HG03521 (cell line): ENCODE measurements at regions not wholly inside any gene's neighbourhood (a gene's known extent, or its start where the extent isn't known, plus 50 kb on each side); places are given as distances from the start of the nearest gene placed in this dataset.

ENCODE experiments used
- ATAC-seq: cut with Tn5 transposase; IDR thresholded peaks from one replicate; pipeline ENCODE4 v1.9.1; 2021; ENCODE audit warnings: mild to moderate bottlenecking, moderate library complexity; ENCODE audit not compliant: unreplicated experiment

DNA sequence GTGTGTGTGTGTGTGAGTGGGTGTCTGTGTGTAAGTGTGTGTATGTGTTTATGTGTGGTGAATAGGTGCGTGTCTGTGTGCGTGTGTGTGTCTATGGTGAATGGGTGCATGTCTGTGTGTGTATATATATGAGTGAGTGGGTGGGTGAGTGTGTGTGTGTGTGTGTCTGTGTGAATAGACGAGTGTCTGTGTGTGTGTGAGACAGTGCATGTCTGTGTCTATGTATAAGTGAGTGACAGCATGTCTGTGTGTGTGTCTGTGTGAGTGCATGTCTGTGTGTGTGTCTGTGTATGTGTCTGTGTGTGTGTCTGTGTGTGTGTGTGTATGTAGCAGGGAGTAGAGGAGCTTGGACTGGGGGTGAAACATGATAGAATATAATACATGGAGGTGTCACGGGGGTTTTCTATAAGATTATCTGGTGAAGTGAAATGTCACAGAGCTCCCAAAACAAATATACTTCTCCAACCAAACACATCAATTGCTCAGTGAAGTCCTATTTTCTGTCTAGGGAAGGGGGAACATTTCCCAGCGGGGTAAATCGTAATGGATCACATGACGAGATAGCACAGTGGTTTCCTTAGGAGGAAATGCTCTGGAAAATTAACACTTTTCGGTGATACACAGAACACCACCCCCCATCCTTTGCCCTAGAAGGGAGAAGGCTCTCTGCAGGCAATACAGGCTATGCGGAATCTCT lies 723.3 kb upstream of the CELF2 start:
- ATAC-seq, result no peak

DNA sequence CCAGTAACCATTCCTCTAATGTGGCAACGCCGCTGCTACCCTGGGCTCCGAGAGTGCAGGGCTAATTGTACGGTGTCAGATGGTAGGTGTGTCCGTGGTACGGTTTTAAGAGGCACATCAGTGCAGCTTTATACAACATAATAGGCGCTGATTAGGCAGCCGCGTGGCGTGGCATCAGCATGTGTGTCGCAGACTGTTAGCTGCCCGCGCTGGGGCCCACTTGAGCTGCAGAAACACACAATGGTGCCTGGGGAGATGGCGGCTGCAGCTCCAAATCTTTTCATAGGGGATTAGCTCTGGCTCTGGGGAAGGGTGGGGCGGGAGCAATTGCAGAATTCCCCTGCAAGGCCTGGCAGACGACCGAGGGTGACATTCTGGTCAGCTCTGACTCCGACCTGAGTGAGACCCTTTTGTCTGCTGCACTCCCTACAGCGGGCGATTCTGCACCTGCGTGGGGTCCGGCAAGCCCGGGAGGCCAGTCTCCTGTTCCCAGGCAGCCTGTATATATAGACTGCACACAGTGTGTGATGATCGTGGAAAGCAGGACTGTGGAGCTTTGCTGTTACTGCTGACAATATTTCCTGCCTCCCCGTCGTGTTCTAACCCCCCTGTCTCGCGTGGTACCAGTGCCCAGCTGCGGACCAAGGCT lies 722.7 kb upstream of the CELF2 start:
- ATAC-seq, result no peak

DNA sequence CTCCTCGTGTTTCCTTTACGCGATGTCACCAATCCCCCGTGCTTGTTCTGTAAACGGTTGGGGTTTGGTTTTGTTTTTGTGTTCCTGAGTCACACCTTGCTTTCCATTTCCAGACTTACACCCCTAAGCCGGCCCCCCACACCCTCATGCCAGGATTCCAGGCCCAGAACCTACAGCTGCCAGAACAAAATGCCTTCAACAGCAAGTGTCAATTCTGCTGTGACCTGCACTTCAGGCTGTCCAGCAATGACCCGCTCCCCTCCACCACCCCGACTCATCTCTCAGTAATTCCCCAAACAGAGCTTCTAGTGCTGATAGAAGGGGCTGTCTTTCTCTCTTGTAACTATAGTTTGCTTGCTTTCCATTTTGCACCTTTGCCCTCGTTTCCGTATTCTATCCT lies 722.1 kb upstream of the CELF2 start:
- no peak for ATAC-seq

DNA sequence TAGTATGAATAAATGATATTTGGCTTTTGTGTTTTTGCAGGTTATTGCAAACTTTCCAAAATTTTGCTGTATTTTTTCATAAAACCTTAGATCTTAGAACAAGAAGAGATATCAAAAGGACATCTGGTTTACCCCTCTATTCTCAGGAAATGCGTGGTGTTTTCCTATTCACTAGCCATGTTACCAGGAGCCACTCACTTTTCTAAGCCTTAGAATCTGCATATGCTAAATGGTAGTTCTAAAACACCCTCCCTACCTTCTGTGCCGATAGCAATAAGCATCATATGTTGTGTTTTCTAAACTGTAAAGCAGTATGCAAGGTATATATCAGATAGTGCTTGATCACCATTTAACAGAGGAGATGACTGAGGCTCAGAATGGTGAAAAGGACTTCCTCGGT lies 715.0 kb upstream of the CELF2 start:
- no peak for ATAC-seq

DNA sequence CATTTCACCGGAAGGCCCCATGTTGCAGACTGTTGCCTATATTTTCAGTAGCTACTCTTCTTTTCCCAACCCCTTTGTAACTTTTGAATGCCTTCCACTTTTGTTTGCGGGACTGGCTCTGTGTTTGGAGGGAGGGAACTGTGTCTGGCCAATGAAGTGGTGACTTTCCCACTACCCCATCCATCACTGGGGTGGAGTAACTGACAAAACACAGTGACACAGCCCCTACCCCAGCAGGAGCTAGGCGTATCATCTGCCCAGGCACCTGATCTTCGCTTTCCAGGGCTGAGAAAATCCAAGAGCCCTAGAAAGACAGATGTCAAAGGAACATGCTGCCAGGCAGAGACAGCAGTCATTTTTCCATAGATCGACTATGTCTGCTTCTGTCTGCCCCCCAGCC lies 710.6 kb upstream of the CELF2 start:
- no peak for ATAC-seq

DNA sequence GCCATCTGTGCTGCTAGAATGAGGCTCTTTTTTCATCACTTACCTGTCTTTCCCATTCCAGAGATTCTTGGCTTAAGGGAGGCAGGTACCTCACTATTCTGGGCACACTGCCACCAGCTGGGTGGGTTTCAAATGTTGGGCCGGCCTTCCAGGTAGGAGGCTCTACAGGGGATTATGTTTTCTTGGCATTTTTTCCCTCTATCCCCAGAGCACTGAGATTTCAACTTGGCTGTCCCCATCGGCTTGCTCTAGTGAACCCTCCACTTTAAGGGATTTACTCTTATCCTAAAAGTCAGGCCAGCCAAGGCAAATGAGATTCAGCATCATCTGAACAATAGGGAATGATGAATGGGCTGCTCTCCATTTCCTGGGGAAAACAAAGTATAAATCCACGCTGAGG lies 710.1 kb upstream of the CELF2 start:
- ATAC-seq, result no peak

DNA sequence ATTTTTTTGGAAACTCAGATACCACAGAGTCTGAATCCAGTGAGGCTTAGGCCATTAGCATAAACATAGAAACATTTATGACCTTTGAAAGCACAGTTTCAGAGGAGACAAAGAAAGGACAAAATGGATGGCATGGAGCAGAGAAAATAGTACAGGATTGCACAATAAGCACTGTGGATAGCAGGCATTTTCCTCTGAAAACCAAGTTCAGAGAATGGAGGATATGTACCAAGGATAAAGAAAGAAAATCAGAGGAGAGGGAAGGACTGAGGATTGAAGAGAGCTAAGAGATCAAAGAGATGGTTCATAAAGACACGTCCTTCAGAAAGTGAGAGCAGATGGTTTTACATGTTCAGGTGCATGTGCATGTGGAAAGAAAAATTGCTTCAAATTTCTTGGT lies 707.2 kb upstream of the CELF2 start:
- no peak for ATAC-seq

DNA sequence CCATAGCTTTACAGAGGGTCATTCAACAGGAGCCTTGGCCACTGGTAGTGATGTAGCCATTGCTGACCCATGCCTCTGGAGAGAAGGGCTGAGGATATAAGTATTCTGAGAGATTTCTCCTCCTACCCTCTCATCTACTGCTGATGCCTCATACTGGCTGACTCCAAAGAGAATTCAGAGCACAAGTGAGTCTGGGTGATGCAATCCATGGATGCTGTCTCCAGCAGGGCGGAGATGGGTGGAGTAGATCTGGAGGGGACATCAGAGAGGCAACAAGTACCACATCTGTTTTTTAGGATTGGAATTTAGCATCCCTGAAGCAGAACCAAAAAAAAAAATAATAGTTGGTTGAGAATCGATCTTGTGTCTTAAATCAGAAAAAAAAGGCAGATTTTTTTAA lies 705.7 kb upstream of the CELF2 start:
- no peak for ATAC-seq

DNA sequence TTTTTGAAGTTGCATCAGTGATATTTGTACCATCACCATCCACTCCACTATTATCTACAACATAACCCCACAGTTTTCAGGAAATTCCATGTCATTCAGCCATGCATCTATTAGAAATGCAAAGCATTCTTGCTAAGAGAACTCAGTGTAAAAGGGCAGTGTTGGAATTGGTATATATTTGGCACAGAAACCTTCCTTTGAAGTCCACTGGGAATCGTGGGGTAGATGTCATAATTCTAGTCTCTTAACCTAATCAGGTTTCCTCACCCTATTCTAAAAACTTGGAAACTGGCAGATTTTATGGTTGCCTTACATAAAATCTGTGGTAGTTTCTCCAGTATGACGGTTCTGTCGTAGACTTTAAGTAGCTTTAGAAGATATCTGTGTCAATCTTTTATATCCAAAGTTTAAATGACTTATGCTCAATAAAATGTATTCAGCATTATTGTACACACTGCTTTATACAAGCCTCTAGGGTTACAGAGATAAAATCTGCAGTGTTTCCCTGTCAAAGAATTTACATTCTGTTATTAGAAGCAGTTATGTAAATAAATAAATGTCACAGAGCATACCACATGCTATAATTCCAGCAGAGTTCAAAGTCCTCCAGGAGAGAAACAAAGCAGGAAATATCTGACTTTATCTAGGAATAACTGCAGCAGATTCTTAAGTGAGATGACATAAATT lies 704.4 kb upstream of the CELF2 start:
- no peak for ATAC-seq

DNA sequence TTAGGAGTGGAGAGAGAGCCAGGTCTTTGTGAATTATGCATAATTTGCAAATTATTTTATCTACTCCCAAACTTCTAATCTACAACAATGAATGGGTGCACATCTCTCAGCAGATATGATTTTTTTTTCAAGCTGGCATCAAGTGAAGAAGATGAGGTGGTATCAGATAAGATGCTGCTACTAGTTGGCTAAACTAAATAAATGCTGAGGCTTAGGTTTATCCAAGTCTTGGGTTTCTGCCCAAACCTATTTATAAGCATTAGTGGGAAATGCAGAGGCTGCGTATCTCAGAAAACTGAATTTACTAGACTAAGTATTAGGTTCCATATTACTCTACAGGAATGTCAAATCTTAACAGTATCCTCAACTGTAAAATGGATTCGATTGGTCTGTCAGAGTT lies 703.0 kb upstream of the CELF2 start:
- ATAC-seq, result no peak

DNA sequence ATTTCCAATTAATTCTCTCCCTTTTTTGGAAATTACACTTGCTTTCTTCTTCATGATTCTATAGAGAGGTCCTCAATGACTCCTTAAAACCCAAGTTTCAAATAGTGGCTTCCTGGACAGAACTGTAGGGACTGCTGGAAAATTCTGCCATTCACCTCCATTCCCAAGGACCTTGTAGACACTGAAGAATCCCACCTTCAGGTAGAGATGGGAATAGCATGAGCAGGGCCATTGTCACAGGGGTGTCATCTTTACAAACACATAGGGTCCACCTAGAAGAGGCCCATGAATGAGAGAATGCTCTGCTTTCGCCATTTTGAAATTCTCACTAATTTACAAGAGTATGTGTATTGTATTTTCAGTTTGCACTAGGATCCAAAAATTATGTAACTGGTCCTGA lies 701.7 kb upstream of the CELF2 start:
- no peak for ATAC-seq

DNA sequence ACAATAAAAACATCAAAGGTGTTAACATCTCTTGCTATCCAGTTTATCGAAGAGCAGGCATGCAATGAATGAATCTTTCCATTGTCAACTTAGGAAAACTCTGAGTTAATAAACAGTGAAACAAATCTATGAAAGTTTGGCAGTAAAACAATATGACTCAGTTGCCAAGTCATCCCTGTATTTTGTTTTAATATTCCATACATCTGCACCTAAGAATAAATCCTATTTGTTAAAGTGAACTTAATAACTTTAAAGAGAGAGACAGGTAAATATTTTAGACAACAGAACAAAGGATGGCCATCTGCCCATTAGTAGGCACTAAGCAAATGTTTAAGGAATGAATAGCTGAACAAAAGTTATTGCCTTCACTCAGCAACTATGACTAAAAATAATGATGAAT lies 700.5 kb upstream of the CELF2 start:
- ATAC-seq, result no peak

DNA sequence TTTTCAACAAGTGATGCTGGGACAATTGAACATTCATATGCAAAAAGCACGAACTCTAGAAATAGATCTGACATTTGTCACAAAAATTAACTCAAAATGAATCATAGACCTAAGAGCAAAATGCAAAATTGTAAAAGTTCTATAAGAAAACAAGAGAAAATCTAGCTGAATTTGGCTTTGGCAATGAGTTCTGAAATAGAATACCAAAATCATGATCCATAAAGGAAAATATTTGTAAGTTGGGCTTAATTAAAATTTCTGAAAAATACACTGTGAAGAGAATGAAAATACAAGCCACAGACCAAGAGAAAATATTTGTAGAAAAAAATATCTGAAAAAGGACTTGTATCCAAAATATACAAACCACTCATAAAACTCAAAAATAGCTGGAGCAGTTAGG lies 698.8 kb upstream of the CELF2 start:
- ATAC-seq, result no peak

DNA sequence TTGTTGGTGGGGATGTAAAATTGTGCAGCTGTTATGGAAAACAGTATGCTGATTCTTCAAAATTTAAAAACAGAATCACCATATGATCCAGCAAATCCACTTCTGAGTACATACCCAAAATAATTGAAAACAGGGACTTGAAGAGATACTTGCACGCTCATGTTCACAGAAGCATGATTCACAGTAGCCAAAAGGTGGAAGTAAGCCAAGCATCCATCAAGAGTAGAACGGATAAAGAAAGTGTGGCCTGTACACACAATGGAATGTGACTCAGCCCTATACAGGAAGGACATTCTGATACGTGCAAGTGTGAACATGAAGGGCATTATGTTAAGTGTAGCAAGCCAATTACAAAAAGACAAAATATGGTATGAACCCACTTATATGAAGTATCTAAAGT lies 696.7 kb upstream of the CELF2 start:
- no peak for ATAC-seq

DNA sequence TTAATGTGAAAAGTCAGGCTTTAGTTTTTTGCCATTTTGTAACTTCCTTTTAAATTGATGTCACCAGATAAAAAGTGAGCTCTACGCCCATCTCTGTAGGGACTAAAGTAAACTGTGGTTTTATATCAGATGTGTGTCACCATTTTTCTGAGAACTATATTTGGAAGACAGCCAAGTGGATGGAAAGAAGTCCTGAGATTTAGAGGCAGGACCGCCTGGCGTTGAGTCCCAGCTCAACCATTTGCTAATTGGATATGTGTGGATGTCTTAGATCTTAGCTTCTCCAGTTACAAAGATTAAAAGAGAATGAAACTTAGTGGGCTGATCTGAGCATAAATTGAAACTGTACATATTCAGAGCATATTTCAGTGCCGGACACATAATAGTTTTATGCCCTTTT lies 691.6 kb upstream of the CELF2 start:
- no peak for ATAC-seq

DNA sequence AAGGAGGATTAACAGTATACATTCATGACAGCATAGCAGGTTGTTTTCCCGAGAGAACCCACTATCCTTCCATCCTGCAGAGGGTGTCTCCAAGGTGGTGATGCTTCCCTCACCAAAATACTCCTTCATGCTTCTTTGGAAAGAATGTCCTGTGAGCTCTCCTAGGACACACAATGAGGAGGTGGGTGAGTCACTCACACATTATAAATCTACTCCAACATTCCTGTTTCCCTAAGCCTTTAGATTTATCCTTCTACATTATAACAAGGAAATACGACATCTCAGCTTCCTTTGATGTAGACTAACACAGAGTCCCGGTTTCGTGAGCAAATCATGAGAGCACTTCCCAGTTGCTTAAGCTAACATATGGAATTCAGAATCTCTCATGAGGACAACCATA lies 689.7 kb upstream of the CELF2 start:
- no peak for ATAC-seq

DNA sequence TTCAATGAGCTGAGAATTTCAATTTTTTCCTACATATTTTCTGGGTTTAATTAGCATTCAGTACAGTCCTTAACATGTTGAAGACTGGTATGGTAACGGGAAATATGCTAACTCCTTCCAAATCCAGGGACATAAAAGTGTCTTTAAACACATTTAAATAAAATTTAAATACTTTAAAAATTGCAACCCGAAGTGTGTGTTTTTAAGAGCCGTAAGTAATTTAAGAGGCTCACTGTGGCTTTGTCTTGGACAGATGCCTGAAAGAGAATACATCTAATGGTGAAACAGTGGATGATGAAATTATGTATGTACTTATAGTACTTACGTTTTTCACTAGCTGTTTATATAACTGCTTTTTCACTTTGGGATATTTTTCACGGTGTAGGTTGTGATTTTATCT lies 687.3 kb upstream of the CELF2 start:
- ATAC-seq, result no peak

DNA sequence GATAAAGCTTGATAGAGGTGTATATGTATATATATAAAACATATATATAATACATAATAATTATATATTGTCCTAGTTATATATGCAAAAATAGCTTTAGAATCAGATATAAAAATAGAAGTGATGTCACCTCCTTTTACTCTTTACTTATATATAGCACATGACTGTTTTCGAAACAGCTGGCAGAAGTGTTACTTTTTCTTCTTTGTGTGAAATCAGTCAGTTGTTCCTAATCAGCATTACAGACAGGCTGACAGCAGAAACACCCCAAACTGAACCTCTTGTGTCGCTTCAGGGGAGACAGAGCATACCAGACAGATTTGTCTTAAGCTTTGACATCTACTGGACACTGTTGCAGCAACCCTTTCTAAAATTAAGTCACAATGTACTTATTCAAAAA lies 684.9 kb upstream of the CELF2 start:
- ATAC-seq, result no peak

DNA sequence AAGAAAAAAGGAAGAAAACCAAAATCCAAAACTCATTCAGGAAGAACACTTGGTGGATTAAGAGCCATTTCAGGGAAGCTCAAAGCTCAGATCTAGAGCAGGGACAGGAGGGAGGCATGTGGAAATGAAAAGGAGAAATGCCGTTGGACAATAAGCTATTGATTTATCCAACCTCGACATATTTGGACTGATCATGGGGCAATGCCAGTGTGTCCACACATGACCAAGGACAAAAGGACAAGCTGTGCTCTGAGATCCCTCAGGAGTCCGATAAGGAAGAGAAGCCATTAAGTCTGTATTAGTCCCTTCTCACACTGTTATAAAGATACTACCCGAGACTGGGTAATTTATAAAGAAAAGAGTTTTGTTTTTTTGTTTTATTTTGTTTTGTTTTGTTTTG lies 684.0 kb upstream of the CELF2 start:
- ATAC-seq, result no peak

DNA sequence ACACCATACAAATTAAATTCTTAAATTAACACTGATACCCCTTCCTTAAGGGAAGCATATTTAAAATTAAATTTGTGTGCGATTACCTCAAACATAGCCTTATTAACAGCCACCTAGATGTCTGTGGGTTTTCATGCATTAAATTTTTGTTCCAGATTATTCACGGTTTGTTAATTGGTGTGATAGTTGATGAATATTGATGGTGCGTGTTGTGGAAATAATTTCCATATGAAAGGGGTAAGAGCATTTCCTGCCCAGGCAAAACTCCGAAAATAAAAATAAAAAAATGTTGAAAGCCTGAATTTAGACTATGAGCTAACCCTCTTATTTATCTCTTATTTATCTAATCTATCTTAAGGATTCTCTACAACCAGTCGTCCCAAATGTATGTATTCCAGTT lies 679.3 kb upstream of the CELF2 start:
- ATAC-seq, result no peak

DNA sequence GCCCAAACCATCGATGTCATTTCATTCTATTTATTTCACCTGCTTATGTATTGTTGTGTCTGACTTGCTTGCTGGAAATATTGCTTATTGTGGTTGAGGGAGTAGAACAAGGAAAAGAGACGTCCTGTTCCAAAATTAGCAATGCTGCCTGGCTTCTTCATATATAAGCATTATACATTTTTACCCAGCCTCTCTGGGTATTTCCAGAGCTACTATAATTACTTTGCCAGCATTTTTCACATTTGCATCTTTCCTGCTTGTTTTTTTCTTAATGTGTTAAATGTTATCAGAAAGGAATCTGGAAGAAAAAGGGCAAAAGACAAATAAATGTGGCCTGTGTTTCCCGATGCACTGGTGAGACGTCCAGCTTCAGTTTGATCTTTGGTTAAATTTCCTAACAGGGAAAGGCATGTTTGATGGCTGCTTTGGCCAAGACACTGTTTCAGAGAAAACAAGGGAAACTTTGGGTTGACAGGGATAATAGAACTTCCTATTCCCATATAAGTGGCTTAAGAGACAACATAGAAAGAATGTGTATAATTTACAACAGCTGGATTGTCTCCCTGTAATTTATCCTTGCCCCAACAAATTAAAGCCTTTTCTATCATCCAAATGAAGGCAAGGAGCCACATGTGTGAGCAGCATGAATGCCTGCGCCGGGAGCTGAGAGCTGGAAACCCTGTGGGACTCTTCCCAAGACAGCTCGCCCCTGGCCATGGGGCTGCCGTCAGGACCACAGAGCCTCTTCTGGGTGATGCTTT lies 671.1 kb upstream of the CELF2 start:
- no peak for ATAC-seq

DNA sequence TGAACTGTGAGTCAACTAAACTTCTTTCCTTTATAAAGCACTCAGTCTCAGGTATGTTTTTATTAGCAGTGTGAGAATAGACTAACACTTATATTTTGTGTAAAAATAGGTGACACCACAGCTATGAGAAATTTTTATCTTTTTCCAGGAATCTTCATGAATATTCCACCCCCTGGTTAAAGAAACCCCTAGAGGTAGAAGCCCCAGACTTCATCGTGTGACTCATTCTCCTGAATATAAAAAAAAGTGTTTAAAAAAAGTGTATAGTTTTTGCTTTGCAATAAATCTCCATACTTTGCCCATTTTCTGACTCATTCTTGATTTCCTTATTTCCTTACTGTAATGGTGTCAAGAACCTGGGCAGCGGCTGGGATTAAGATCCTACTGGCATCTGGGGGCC lies 667.6 kb upstream of the CELF2 start:
- no peak for ATAC-seq
